ENCODE measurements at regions not wholly inside any gene's neighbourhood (a gene's known extent, or its start where the extent isn't known, plus 50 kb on each side); places are given as distances from the start of the nearest gene placed in this dataset.

DNA sequence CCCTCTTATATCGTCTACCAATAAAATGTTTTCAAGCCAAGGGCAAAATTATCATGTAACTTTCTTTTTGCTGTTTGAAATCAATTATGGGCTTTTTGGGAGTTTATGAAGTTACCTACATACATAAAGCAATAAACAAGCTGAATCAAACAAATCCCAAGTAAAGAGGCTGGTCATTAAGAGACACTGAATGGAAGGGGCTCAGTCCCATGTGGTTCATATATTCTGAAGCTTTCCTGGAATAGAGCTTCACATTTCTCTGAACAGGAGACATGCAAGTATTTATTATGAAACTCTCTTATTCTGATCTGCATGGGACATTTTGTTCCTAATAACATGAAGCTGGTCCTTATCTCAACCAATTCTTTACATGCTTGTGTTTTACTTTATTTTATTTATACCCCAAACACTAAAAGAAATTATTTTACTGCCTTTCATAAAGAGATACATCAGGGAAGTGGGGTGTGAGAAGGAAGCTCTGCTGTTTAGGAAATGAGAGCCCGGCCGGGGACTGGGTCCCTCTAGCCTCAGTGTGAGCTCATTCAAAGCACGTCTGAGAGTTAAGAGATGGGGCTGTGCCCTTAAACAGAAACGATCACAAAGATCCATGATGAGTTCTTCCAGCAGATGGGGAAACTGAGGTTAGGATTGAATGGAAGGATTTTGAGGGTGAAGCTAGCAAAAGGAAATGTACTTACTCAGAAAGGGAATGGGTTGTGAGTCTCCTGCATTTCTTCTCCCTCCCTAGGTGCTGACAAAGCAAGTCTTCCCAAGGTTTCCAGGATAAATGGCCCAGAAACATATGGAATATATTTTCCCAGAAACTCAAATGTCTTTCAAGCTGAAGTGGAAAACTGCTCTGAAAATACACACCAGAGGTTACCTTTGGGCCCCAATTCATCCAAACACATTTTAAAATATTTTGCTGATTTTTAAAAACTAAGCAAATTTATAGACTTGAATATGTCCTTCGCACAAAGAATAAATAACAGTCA, 93.1 kb upstream of the LNX1 start:
- no peak for TF ChIP-seq ZNF274 (IDR thresholded peaks at IDR 0.05; ENCODE audit: low read depth, low read length)
- no peak for TF ChIP-seq YY1 (IDR thresholded peaks at IDR 0.05; ENCODE audit: insufficient read depth, insufficient read length)
- TF ChIP-seq SUZ12 (IDR thresholded peaks at IDR 0.05; ENCODE audit: extremely low read depth, insufficient read depth, insufficient read length), result no peak
